ENCODE measurements at regions not wholly inside any gene's neighbourhood (a gene's known extent, or its start where the extent isn't known, plus 50 kb on each side); places are given as distances from the start of the nearest gene placed in this dataset.
"Not testable (repeated sequence)": the region's sequence is repeated elsewhere in the genome, so short reads cannot be mapped to it uniquely, and the experiment has no call there.

GRCh38 chr9:115412656-115413055 is 294.7 kb upstream of the TNC start:
- DNase-seq, result no peak

GRCh38 chr9:115413304-115413703 is 295.3 kb upstream of the TNC start:
- DNase-seq, result no peak

- DNase-seq, result no peak
Observed at GRCh38 chr9:115413766-115414382, 295.9 kb upstream of the TNC start.

GRCh38 chr9:115414561-115414960 is 296.6 kb upstream of the TNC start:
- DNase-seq, result no peak

- no peak for DNase-seq
Observed at GRCh38 chr9:115415450-115415849, 297.5 kb upstream of the TNC start.

GRCh38 chr9:115416299-115416698 is 298.3 kb upstream of the TNC start:
- DNase-seq, result no peak

- DNase-seq, result not testable (repeated sequence)
Observed at GRCh38 chr9:115418181-115418580, 300.2 kb upstream of the TNC start.

- no peak for DNase-seq
Observed at GRCh38 chr9:115422932-115423440, 305.0 kb upstream of the TNC start.

- no peak for DNase-seq
Observed at GRCh38 chr9:115423646-115424045, 305.7 kb upstream of the TNC start.

GRCh38 chr9:115425601-115426000 is 307.6 kb upstream of the TNC start:
- no peak for DNase-seq

GRCh38 chr9:115437418-115437817 is 319.5 kb upstream of the TNC start:
- no peak for DNase-seq

GRCh38 chr9:115439641-115440040 is 321.7 kb upstream of the TNC start:
- DNase-seq, result no peak

GRCh38 chr9:115442054-115442453 is 324.1 kb upstream of the TNC start:
- no peak for DNase-seq

- no peak for DNase-seq
Observed at GRCh38 chr9:115443890-115444289, 325.9 kb upstream of the TNC start.

GRCh38 chr9:115444959-115445358 is 327.0 kb upstream of the TNC start:
- peak; percentile 51 for DNase-seq

- DNase-seq, result no peak
Observed at GRCh38 chr9:115445655-115446054, 327.7 kb upstream of the TNC start.

GRCh38 chr9:115456515-115456914 is 338.6 kb upstream of the TNC start:
- DNase-seq, result no peak

- no peak for DNase-seq
Observed at GRCh38 chr9:115461280-115461679, 343.3 kb upstream of the TNC start.

- DNase-seq, result no peak
Observed at GRCh38 chr9:115462623-115463022, 344.7 kb upstream of the TNC start.

- no peak for DNase-seq
Observed at GRCh38 chr9:115466756-115467155, 348.8 kb upstream of the TNC start.

GRCh38 chr9:115469841-115470240 is 351.9 kb upstream of the TNC start:
- DNase-seq, result no peak

- not testable (repeated sequence) for DNase-seq
Observed at GRCh38 chr9:115473032-115473431, 355.1 kb upstream of the TNC start.

GRCh38 chr9:115481769-115482168 is 363.8 kb upstream of the TNC start:
- DNase-seq, result no peak

GRCh38 chr9:115482747-115483146 is 364.8 kb upstream of the TNC start:
- DNase-seq, result no peak

- no peak for DNase-seq
Observed at GRCh38 chr9:115492869-115493268, 374.9 kb upstream of the TNC start.
